ENCODE measurements at regions not wholly inside any gene's neighbourhood (a gene's known extent, or its start where the extent isn't known, plus 50 kb on each side); places are given as distances from the start of the nearest gene placed in this dataset.

GRCh38 chr9:135348076-135348787 is 131.3 kb upstream of the PPP1R26 start:
- no peak for DNase-seq
- Mint-ChIP-seq H3K9me3 (no peaks in the 10 kb centered on the region), H3K27ac (no peak overlapping the region), H3K27me3 (peaks cover 13 to 19% of the 10 kb centered on the region in 2 donors), H3K4me1 (no peaks in the 10 kb centered on the region), H3K4me3 (no peak overlapping the region), H3K36me3 (no peaks in the 10 kb centered on the region)
- Histone ChIP-seq H3K4me3 (ENCODE audit: low read length) (no peak overlapping the region), H3K36me3 (ENCODE audit: insufficient read depth, low read length) (no peaks in the 10 kb centered on the region), H3K27me3 (ENCODE audit: insufficient read depth, low read length, poor library complexity, severe bottlenecking) (no peaks in the 10 kb centered on the region), H3K9me3 (ENCODE audit: low read length) (no peaks in the 10 kb centered on the region), H3K27ac (ENCODE audit: low read depth, low read length) (no peak overlapping the region), H3K4me1 (ENCODE audit: insufficient read depth, low read length) (no peaks in the 10 kb centered on the region)
- ChIA-PET CTCF (no interaction called here), POLR2A (no interaction called here)

- peaks cover 13 to 19% of the 10 kb centered on the region in 2 donors for H3K27me3 Mint-ChIP-seq
- H3K27ac Mint-ChIP-seq = no peak overlapping the region
These were observed 130.8 kb upstream of the PPP1R26 start for GRCh38 chr9:135348788-135349150.

GRCh38 chr9:135349212-135350002 is 130.2 kb upstream of the PPP1R26 start:
- H3K4me3 ChIP-seq (ENCODE audit: low read length) = no peak overlapping the region
- Mint-ChIP-seq H3K27ac (peak overlapping the region in 1 of 8 donors; percentile 93), H3K27me3 (peaks cover 13 to 19% of the 10 kb centered on the region in 2 donors), H3K4me3 (no peak overlapping the region), H3K36me3 (no peaks in the 10 kb centered on the region), H3K4me1 (no peaks in the 10 kb centered on the region), H3K9me3 (no peaks in the 10 kb centered on the region)
- H3K36me3 ChIP-seq (ENCODE audit: insufficient read depth, low read length) = no peaks in the 10 kb centered on the region
- DNase-seq = no peak
- H3K4me1 ChIP-seq (ENCODE audit: insufficient read depth, low read length) = no peaks in the 10 kb centered on the region
- H3K27ac ChIP-seq (ENCODE audit: low read depth, low read length) = no peak overlapping the region
- H3K27me3 ChIP-seq (ENCODE audit: insufficient read depth, low read length, poor library complexity, severe bottlenecking) = no peaks in the 10 kb centered on the region
- CTCF ChIA-PET = no interaction called here
- H3K9me3 ChIP-seq (ENCODE audit: low read length) = no peaks in the 10 kb centered on the region
- POLR2A ChIA-PET = no interaction called here

More at GRCh38 chr9:135348788-135349150, 130.8 kb upstream of the PPP1R26 start:
- Histone ChIP-seq H3K4me3 (ENCODE audit: low read length) (no peak overlapping the region), H3K4me1 (ENCODE audit: insufficient read depth, low read length) (no peaks in the 10 kb centered on the region), H3K27ac (ENCODE audit: low read depth, low read length) (no peak overlapping the region), H3K9me3 (ENCODE audit: low read length) (no peaks in the 10 kb centered on the region), H3K36me3 (ENCODE audit: insufficient read depth, low read length) (no peaks in the 10 kb centered on the region), H3K27me3 (ENCODE audit: insufficient read depth, low read length, poor library complexity, severe bottlenecking) (no peaks in the 10 kb centered on the region)
- H3K36me3 Mint-ChIP-seq = no peaks in the 10 kb centered on the region
- ChIA-PET POLR2A (no interaction called here), CTCF (no interaction called here)
- H3K4me1 Mint-ChIP-seq = no peaks in the 10 kb centered on the region
- H3K9me3 Mint-ChIP-seq = no peaks in the 10 kb centered on the region
- DNase-seq = no peak
- H3K4me3 Mint-ChIP-seq = no peak overlapping the region

- H3K4me3 Mint-ChIP-seq = no peak overlapping the region
- CTCF ChIA-PET = no interaction called here
These were observed 129.6 kb upstream of the PPP1R26 start for GRCh38 chr9:135350003-135350315.

DNA sequence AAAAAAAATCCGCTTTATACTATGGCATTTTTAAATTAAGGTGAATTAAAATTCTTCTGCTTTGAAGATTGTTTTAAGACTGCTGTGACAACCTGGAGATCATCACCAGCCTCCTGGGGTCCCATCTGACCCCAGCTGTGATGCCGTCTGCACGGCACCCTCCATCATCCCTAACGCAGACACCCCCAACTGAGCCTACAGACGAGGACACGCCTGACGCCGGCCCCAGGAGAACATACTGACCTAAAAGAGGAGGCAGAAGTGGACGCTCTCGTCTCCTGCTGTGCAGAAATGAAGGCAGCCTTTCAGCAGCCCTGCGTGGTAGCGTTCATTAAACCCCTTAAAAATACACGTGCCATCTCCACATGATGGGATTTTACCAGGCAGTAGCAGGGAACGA is 125.6 kb upstream of the PPP1R26 start:
- Mint-ChIP-seq H3K27ac (no peak overlapping the region), H3K4me1 (no peaks in the 10 kb centered on the region), H3K9me3 (no peaks in the 10 kb centered on the region), H3K36me3 (no peaks in the 10 kb centered on the region), H3K4me3 (no peak overlapping the region), H3K27me3 (peaks cover 5 to 6% of the 10 kb centered on the region in 2 donors)
- DNase-seq = no peak
- no peaks in the 10 kb centered on the region for H3K4me1 ChIP-seq (ENCODE audit: insufficient read depth, low read length)
- H3K9me3 ChIP-seq (ENCODE audit: low read length) = no peaks in the 10 kb centered on the region
- H3K27me3 ChIP-seq (ENCODE audit: insufficient read depth, low read length, poor library complexity, severe bottlenecking) = no peaks in the 10 kb centered on the region
- H3K4me3 ChIP-seq (ENCODE audit: low read length) = no peak overlapping the region
- CTCF ChIA-PET = no interaction called here
- H3K36me3 ChIP-seq (ENCODE audit: insufficient read depth, low read length) = no peaks in the 10 kb centered on the region
- H3K27ac ChIP-seq (ENCODE audit: low read depth, low read length) = no peak overlapping the region
- POLR2A ChIA-PET = no interaction called here

More at GRCh38 chr9:135350003-135350315, 129.6 kb upstream of the PPP1R26 start:
- Mint-ChIP-seq H3K27me3 (peaks cover 9 to 19% of the 10 kb centered on the region in 2 donors), H3K9me3 (no peaks in the 10 kb centered on the region), H3K4me1 (no peaks in the 10 kb centered on the region), H3K36me3 (no peaks in the 10 kb centered on the region), H3K27ac (no peak overlapping the region)
- H3K4me1 ChIP-seq (ENCODE audit: insufficient read depth, low read length) = no peaks in the 10 kb centered on the region
- no peak overlapping the region for H3K4me3 ChIP-seq (ENCODE audit: low read length)
- no peaks in the 10 kb centered on the region for H3K9me3 ChIP-seq (ENCODE audit: low read length)
- no peak for DNase-seq
- H3K27ac ChIP-seq (ENCODE audit: low read depth, low read length) = no peak overlapping the region
- H3K36me3 ChIP-seq (ENCODE audit: insufficient read depth, low read length) = no peaks in the 10 kb centered on the region
- POLR2A ChIA-PET = no interaction called here
- H3K27me3 ChIP-seq (ENCODE audit: insufficient read depth, low read length, poor library complexity, severe bottlenecking) = no peaks in the 10 kb centered on the region

DNA sequence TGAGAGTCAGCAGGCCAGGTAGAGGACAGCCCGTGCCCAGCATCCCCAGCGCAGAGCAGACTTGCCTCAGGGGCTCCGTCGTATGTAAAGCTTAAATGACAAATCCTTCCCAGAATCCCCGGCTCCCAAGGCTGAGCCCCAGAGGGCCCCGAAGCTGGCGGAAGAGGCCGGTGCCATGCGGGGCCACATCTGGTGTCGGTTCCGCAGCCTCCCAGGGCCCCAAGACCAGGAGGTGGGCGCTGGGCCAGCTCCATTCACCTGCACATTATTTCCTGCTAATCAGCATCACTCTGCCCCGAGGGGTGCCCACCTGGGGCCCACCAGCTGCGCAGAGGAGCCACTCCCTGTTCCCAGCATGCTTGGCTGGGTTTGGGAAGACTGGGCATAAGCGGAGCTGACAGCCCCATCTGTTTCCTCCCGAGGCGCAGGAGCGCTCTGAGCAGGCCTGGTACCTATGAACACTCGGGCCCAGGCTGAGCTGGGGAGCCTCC is 124.0 kb upstream of the PPP1R26 start:
- Mint-ChIP-seq H3K9me3 (no peaks in the 10 kb centered on the region), H3K4me1 (no peaks in the 10 kb centered on the region), H3K36me3 (no peaks in the 10 kb centered on the region), H3K4me3 (no peak overlapping the region), H3K27ac (no peak overlapping the region), H3K27me3 (peaks cover 0 to 4% of the 10 kb centered on the region in 2 donors)
- H3K4me3 ChIP-seq (ENCODE audit: low read length) = no peak overlapping the region
- no peak overlapping the region for H3K27ac ChIP-seq (ENCODE audit: low read depth, low read length)
- H3K4me1 ChIP-seq (ENCODE audit: insufficient read depth, low read length) = no peaks in the 10 kb centered on the region
- ChIA-PET CTCF (no interaction called here), POLR2A (no interaction called here)
- H3K36me3 ChIP-seq (ENCODE audit: insufficient read depth, low read length) = no peaks in the 10 kb centered on the region
- H3K9me3 ChIP-seq (ENCODE audit: low read length) = no peaks in the 10 kb centered on the region
- no peaks in the 10 kb centered on the region for H3K27me3 ChIP-seq (ENCODE audit: insufficient read depth, low read length, poor library complexity, severe bottlenecking)
- DNase-seq = no peak

DNA sequence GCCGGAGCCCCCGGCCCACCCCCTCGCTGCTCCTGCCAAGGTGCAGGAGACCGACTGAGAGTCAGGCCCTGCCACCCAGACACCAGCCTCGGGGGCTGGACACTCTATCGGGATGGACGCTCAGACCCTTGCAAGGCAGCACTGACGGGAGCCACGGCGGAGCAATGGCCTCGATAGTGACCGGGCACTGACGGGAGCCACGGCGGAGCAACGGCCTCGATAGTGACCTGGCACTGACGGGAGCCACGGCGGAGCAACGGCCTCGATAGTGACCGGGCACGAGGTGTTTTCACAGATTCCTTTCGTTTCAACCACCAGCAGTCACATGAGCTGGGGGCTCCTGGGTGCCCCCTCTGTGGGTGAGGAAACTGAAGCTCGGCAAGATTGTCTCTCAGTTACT is 123.6 kb upstream of the PPP1R26 start:
- Histone ChIP-seq H3K27me3 (ENCODE audit: insufficient read depth, low read length, poor library complexity, severe bottlenecking) (no peaks in the 10 kb centered on the region), H3K9me3 (ENCODE audit: low read length) (no peaks in the 10 kb centered on the region), H3K36me3 (ENCODE audit: insufficient read depth, low read length) (no peaks in the 10 kb centered on the region), H3K4me1 (ENCODE audit: insufficient read depth, low read length) (no peaks in the 10 kb centered on the region), H3K4me3 (ENCODE audit: low read length) (no peak overlapping the region), H3K27ac (ENCODE audit: low read depth, low read length) (no peak overlapping the region)
- ChIA-PET POLR2A (no interaction called here), CTCF (no interaction called here)
- Mint-ChIP-seq H3K27ac (no peak overlapping the region), H3K4me1 (no peaks in the 10 kb centered on the region), H3K4me3 (no peak overlapping the region), H3K9me3 (no peaks in the 10 kb centered on the region), H3K27me3 (peaks cover 0 to 3% of the 10 kb centered on the region in 2 donors), H3K36me3 (no peaks in the 10 kb centered on the region)
- no peak for DNase-seq

DNA sequence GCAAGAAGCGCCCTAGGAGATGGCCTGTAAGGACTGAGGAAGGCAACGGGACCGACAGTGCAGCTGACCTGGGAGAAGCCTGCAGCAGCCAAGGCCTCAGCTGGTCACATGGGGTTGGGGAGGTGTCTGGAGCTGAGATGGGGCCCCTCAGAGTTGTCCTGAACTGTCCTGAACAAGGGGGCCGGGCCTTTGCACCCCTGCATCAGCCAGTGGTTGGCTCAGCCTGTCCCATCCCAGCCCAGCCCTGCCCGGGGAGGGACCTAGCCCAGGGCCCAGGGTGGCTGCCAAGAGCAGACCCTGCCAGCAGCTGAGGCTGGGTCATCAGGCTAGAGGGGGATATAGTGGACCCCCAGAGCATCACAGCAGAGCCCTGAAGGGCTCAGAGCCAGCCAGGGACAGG is 122.8 kb upstream of the PPP1R26 start:
- DNase-seq = no peak
- Mint-ChIP-seq H3K4me1 (no peaks in the 10 kb centered on the region), H3K27ac (no peak overlapping the region), H3K4me3 (no peak overlapping the region), H3K36me3 (no peaks in the 10 kb centered on the region), H3K9me3 (peaks cover 0 to 2% (median 0%) of the 10 kb centered on the region in 5 donors), H3K27me3 (peaks cover 0 to 2% of the 10 kb centered on the region in 2 donors)
- Histone ChIP-seq H3K4me1 (ENCODE audit: insufficient read depth, low read length) (no peaks in the 10 kb centered on the region), H3K36me3 (ENCODE audit: insufficient read depth, low read length) (no peaks in the 10 kb centered on the region), H3K27ac (ENCODE audit: low read depth, low read length) (no peak overlapping the region), H3K9me3 (ENCODE audit: low read length) (no peaks in the 10 kb centered on the region), H3K27me3 (ENCODE audit: insufficient read depth, low read length, poor library complexity, severe bottlenecking) (no peaks in the 10 kb centered on the region), H3K4me3 (ENCODE audit: low read length) (no peak overlapping the region)
- ChIA-PET CTCF (no interaction called here), POLR2A (no interaction called here)
